ENCODE measurements at regions not wholly inside any gene's neighbourhood (a gene's known extent, or its start where the extent isn't known, plus 50 kb on each side); places are given as distances from the start of the nearest gene placed in this dataset.

GRCh38 chr2:204356151-204356641 lies 189.1 kb upstream of the PARD3B start:
- no peaks in the 10 kb centered on the region for H3K27me3 Mint-ChIP-seq (ENCODE audit: low read depth)
- no peaks in the 10 kb centered on the region for H3K9me3 Mint-ChIP-seq (ENCODE audit: low read depth)
- DNase-seq (ENCODE audit: low spot score): no peak
- no peak overlapping the region for H3K4me3 Mint-ChIP-seq (ENCODE audit: unreplicated experiment)
- no peaks in the 10 kb centered on the region for H3K36me3 Mint-ChIP-seq (ENCODE audit: low read depth)
- TF ChIP-seq CTCF (IDR thresholded peaks at IDR 0.05): no peak
- H3K4me1 Mint-ChIP-seq (ENCODE audit: low read depth): peaks cover 10% of the 10 kb centered on the region
- no peak overlapping the region for H3K27ac Mint-ChIP-seq (ENCODE audit: unreplicated experiment)

- no peak for DNase-seq (ENCODE audit: low spot score)
- H3K4me1 Mint-ChIP-seq (ENCODE audit: low read depth): peaks cover 10% of the 10 kb centered on the region
- no peaks in the 10 kb centered on the region for H3K36me3 Mint-ChIP-seq (ENCODE audit: low read depth)
- TF ChIP-seq CTCF (IDR thresholded peaks at IDR 0.05): no peak
- no peaks in the 10 kb centered on the region for H3K9me3 Mint-ChIP-seq (ENCODE audit: low read depth)
- H3K4me3 Mint-ChIP-seq (ENCODE audit: unreplicated experiment): no peak overlapping the region
- no peak overlapping the region for H3K27ac Mint-ChIP-seq (ENCODE audit: unreplicated experiment)
- H3K27me3 Mint-ChIP-seq (ENCODE audit: low read depth): no peaks in the 10 kb centered on the region
Observed at GRCh38 chr2:204357286-204357685, 188.0 kb upstream of the PARD3B start.

- Mint-ChIP-seq H3K4me1 (ENCODE audit: low read depth) (no peaks in the 10 kb centered on the region), H3K36me3 (ENCODE audit: low read depth) (no peaks in the 10 kb centered on the region), H3K9me3 (ENCODE audit: low read depth) (no peaks in the 10 kb centered on the region), H3K27ac (ENCODE audit: unreplicated experiment) (no peak overlapping the region), H3K4me3 (ENCODE audit: unreplicated experiment) (no peak overlapping the region), H3K27me3 (ENCODE audit: low read depth) (no peaks in the 10 kb centered on the region)
- DNase-seq (ENCODE audit: low spot score): no peak
- no peak for TF ChIP-seq CTCF (IDR thresholded peaks at IDR 0.05)
Observed at GRCh38 chr2:204359076-204359475, 186.2 kb upstream of the PARD3B start.

- H3K36me3 Mint-ChIP-seq (ENCODE audit: low read depth): no peaks in the 10 kb centered on the region
- H3K4me3 Mint-ChIP-seq (ENCODE audit: unreplicated experiment): no peak overlapping the region
- H3K27ac Mint-ChIP-seq (ENCODE audit: unreplicated experiment): no peak overlapping the region
- no peak for DNase-seq (ENCODE audit: low spot score)
- H3K9me3 Mint-ChIP-seq (ENCODE audit: low read depth): no peaks in the 10 kb centered on the region
- TF ChIP-seq CTCF (IDR thresholded peaks at IDR 0.05): no peak
- no peaks in the 10 kb centered on the region for H3K27me3 Mint-ChIP-seq (ENCODE audit: low read depth)
- H3K4me1 Mint-ChIP-seq (ENCODE audit: low read depth): peaks cover under 1% of the 10 kb centered on the region
Observed at GRCh38 chr2:204360218-204361007, 184.9 kb upstream of the PARD3B start.

GRCh38 chr2:204361738-204362137 lies 183.5 kb upstream of the PARD3B start:
- H3K27ac Mint-ChIP-seq (ENCODE audit: unreplicated experiment): no peak overlapping the region
- no peaks in the 10 kb centered on the region for H3K36me3 Mint-ChIP-seq (ENCODE audit: low read depth)
- H3K4me3 Mint-ChIP-seq (ENCODE audit: unreplicated experiment): no peak overlapping the region
- no peaks in the 10 kb centered on the region for H3K27me3 Mint-ChIP-seq (ENCODE audit: low read depth)
- DNase-seq (ENCODE audit: low spot score): no peak
- peaks cover 9% of the 10 kb centered on the region for H3K4me1 Mint-ChIP-seq (ENCODE audit: low read depth)
- TF ChIP-seq CTCF (IDR thresholded peaks at IDR 0.05): no peak
- H3K9me3 Mint-ChIP-seq (ENCODE audit: low read depth): no peaks in the 10 kb centered on the region

Measured in chondrocyte (in vitro differentiated cells).